ENCODE measurements at regions not wholly inside any gene's neighbourhood (a gene's known extent, or its start where the extent isn't known, plus 50 kb on each side); places are given as distances from the start of the nearest gene placed in this dataset.
A peak's percentile ranks its signal among the peaks of the same experiment; 100 is the strongest.

DNA sequence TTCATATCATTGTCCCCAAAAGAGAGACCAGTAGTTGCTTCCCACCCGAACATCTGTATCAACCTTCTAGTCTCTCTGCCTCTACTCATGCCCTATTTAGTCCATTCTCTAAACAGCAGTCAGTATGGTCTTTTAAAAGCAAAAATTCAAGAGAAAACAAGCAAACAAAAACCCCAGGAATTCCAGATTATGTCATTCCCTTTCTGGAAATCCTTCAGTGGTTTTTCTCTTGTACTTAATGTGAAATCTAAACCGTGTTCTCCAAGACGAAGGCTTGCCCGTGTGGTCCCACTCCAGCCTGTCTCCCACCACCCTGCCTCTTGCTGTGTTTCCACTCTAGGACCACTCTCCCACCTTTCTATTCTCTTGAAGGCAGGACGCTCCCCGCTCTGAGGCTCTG is 90.8 kb downstream of the TMEM30B start:
- Histone ChIP-seq H4K5ac (ENCODE audit: insufficient read length, low read depth, low read length) (no peak overlapping the region), H3K4me3 (ENCODE audit: extremely low read depth in 1 of 4, insufficient read depth in 2 of 4, low read depth in 3 of 4, low read length in 4 of 4) (no peak overlapping the region), H4K91ac (replicated peaks; ENCODE audit: insufficient read length, low read length) (no peak overlapping the region), H3K9me3 (ENCODE audit: insufficient read depth in 2 of 2, low read depth in 1 of 2, low read length in 1 of 2) (no peaks in the 10 kb centered on the region), H2BK120ac (replicated peaks; ENCODE audit: low read depth, low read length) (no peak overlapping the region), H2AFZ (ENCODE audit: low read length) (no peak overlapping the region), H3K9ac (replicated peaks in 1 of 4; ENCODE audit: extremely low read depth in 1 of 4, low read depth in 3 of 4, low read length in 3 of 4) (no peak overlapping the region), H3K56ac (replicated peaks; ENCODE audit: insufficient read length, low read depth, low read length) (no peak overlapping the region), H3K23ac (ENCODE audit: insufficient read length) (no peak overlapping the region), H2BK5ac (ENCODE audit: low read depth, low read length) (no peak overlapping the region), H3K18ac (ENCODE audit: extremely low read depth, low read length) (no peak overlapping the region), H3K27ac (ENCODE audit: low read depth, low read length) (no peak overlapping the region), H3K4me2 (ENCODE audit: insufficient read depth in 1 of 2, low read depth in 2 of 2, low read length in 2 of 2) (no peak overlapping the region), H4K20me1 (replicated peaks in 1 of 2; ENCODE audit: control insufficient read depth in 1 of 2, insufficient read depth in 2 of 2, low read length in 2 of 2) (peaks cover 0 to 2% of the 10 kb centered on the region in 2 experiments), H3K14ac (ENCODE audit: insufficient read length) (no peak overlapping the region), H3K4ac (replicated peaks; ENCODE audit: insufficient read length, low read depth, low read length) (no peak overlapping the region), H3K4me1 (replicated peaks in 1 of 4; ENCODE audit: control insufficient read depth in 3 of 4, insufficient read depth in 4 of 4, low read length in 3 of 4) (peaks cover 3 to 10% (median 3%) of the 10 kb centered on the region in 4 experiments; a peak in 4 of 7 replicates), H3K79me2 (ENCODE audit: control insufficient read depth in 1 of 2, insufficient read depth in 2 of 2, low read length in 2 of 2) (no peaks in the 10 kb centered on the region), H2BK15ac (ENCODE audit: low read length) (no peak overlapping the region), H4K8ac (ENCODE audit: extremely low read depth, insufficient read depth, low read length) (no peak overlapping the region), H3K79me1 (ENCODE audit: low read depth, low read length) (no peaks in the 10 kb centered on the region), H3K36me3 (ENCODE audit: control insufficient read depth in 2 of 4, insufficient read depth in 4 of 4, low read length in 3 of 4) (no peaks in the 10 kb centered on the region), H2BK20ac (ENCODE audit: low read length) (peak overlapping the region; percentile 23; the same call in 1 of the 2 replicates), H2BK12ac (ENCODE audit: low read depth, low read length) (no peak overlapping the region; the same call in 1 of the 2 replicates), H3K23me2 (ENCODE audit: low read depth, low read length) (peaks cover 3% of the 10 kb centered on the region; the same call in 1 of the 2 replicates), H2AK5ac (ENCODE audit: low read depth, low read length) (no peak overlapping the region), H3K27me3 (replicated peaks in 1 of 4; ENCODE audit: control insufficient read depth in 3 of 4, extremely low read depth in 1 of 4, insufficient read depth in 3 of 4, low read length in 3 of 4) (no peaks in the 10 kb centered on the region)
- FAIRE-seq (no peak), DNase-seq (ENCODE audit: low read depth in 1 of 2, low spot score in 2 of 2) (no peak)
- WGBS, 2 experiments (ENCODE audit: extremely low coverage in 1 of 2, insufficient coverage in 1 of 2, insufficient read length in 1 of 2, insufficient replicate concordance in 2 of 2, low coverage in 1 of 2, low lambda C conversion rate in 2 of 2, missing lambda C conversion rate in 1 of 2) = 79% methylated on average over 6 of the region's 6 CpGs; no CpG with 5 or more reads in 1 of the 2 experiments
- ChIA-PET CTCF (ENCODE audit: partially characterized antibody) (interaction anchor here (0.7 to 1.4 kb wide), 2 partner anchors 9 to 29 kb away, joined by 3 read pairs; no protein-coding TSS in a partner anchor), POLR2A (ENCODE audit: partially characterized antibody) (interaction anchor here (1.2 kb wide), 1 partner anchor 210 kb away, joined by 4 read pairs; the partner anchor contains the start of genes SLC38A6 and TRMT5)
- TF ChIP-seq JUND (IDR thresholded peaks at IDR 0.05; ENCODE audit: low read length) = no peak
- no peak for TF ChIP-seq POLR2AphosphoS5 (IDR thresholded peaks at IDR 0.05; ENCODE audit: low read depth, low read length)
- no peak for TF ChIP-seq RFX5 (IDR thresholded peaks at IDR 0.05; ENCODE audit: borderline replicate concordance, low read depth, low read length)
- TF ChIP-seq TAF1 (IDR thresholded peaks at IDR 0.05; ENCODE audit: low read depth, low read length) = no peak
- TF ChIP-seq SIX5 (IDR thresholded peaks at IDR 0.05; ENCODE audit: low read depth, low read length) = no peak
- TF ChIP-seq TCF12 (IDR thresholded peaks at IDR 0.05; ENCODE audit: low read depth, low read length) = no peak
- no peak for TF ChIP-seq POLR2A (IDR thresholded peaks at IDR 0.05; ENCODE audit: control extremely low read depth in 1 of 2, low read depth in 2 of 2, low read length in 2 of 2)
- no peak for TF ChIP-seq ASH2L (IDR thresholded peaks at IDR 0.05; ENCODE audit: low read length)
